Spleen (tissue), 7 donors: ENCODE measurements at regions not wholly inside any gene's neighbourhood (a gene's known extent, or its start where the extent isn't known, plus 50 kb on each side); places are given as distances from the start of the nearest gene placed in this dataset.

Experiments
- CTCF ChIP-seq, 11 experiments: fragments of 200-600 bp in 7 of 11; fragments of 450-650 bp in 4 of 11; sonication (generic) in 4 of 11; IDR thresholded peaks in 8 of 11; conservative IDR thresholded peaks in 3 of 11; 1 replicate in 7 of 11; 2 replicates in 4 of 11; pipeline versions ENCODE4 v1.4.0 to v1.8.0; 2016 to 2021; ENCODE audit warnings: antibody characterized with exemption in 11 of 11, inconsistent platforms in 4 of 11, mild to moderate bottlenecking in 1 of 11
- POLR2A ChIP-seq, 3 donors: fragments of 450-650 bp; IDR thresholded peaks; one replicate each; pipeline ENCODE4 v1.5.1; 2017; ENCODE audit warnings: antibody characterized with exemption in 3 of 3, mild to moderate bottlenecking in 1 of 3
- donor health status: DM: no; HTN: no; CAD: no; lungs with moderate emphysema.
- donor health status: DM: no; HTN: no; CAD: no.
- donor health status: DM: no; HTN: no; CAD: no.

DNA sequence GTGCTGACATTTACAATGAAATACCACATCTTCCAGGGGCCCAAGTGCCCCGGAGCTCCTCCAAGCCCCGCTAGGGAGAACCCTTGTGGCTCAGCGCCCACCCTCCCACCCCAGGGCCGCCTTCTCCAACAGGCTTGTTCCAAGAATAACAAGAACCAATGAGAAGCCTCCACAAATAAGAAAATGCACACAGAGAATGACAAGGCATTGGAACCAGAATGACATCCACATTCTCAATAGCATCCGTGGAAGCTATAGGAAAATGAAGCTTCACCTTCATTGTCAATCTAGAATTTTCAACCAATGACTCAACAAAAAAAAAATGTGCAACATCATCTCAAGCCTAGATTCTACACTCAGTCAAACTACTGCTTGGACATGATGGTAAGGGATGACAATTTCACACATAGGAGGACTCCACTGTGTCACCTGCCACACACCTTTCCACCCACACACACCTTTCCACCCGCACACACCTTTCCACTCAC is 50.4 kb upstream of the PPP2R2D start:
- no peak for TF ChIP-seq POLR2A (IDR thresholded peaks at IDR 0.05)
- no peak for TF ChIP-seq CTCF (IDR thresholded peaks at IDR 0.05 in 8 of 11, conservative IDR thresholded peaks at IDR 0.05 in 3 of 11)
